ENCODE measurements at regions not wholly inside any gene's neighbourhood (a gene's known extent, or its start where the extent isn't known, plus 50 kb on each side); places are given as distances from the start of the nearest gene placed in this dataset.

- TF ChIP-seq TAF1 (IDR thresholded peaks at IDR 0.05; ENCODE audit: low read depth) = no peak
- no peak for TF ChIP-seq MXI1 (conservative IDR thresholded peaks at IDR 0.05; ENCODE audit: poor library complexity, severe bottlenecking)
- TF ChIP-seq SMC3 (conservative IDR thresholded peaks at IDR 0.05; ENCODE audit: poor library complexity) = no peak
- no peak for TF ChIP-seq EZH2 (IDR thresholded peaks at IDR 0.05; ENCODE audit: borderline replicate concordance, insufficient read depth, low read length, poor library complexity, severe bottlenecking)
- no peak for TF ChIP-seq EP300 (conservative IDR thresholded peaks at IDR 0.05; ENCODE audit: poor library complexity, severe bottlenecking)
- no peak for TF ChIP-seq RAD21 (conservative IDR thresholded peaks at IDR 0.05)
- no peak for TF ChIP-seq POLR2AphosphoS5 (IDR thresholded peaks at IDR 0.05)
- TF ChIP-seq CTCF (IDR thresholded peaks at IDR 0.05; ENCODE audit: poor library complexity, severe bottlenecking) = no peak
- TF ChIP-seq REST (IDR thresholded peaks at IDR 0.05; ENCODE audit: borderline replicate concordance) = no peak
Observed at GRCh38 chr16:62933929-62934328, 897.7 kb upstream of the CDH8 start.

GRCh38 chr16:62929593-62929992 is 893.4 kb upstream of the CDH8 start:
- Histone ChIP-seq H3F3A (ENCODE audit: insufficient read depth, low read length, poor library complexity, severe bottlenecking) (no peaks in the 10 kb centered on the region), H4K20me1 (ENCODE audit: insufficient read depth) (no peaks in the 10 kb centered on the region), H2AFZ (ENCODE audit: low read depth, low read length) (no peak overlapping the region), H3K9ac (ENCODE audit: low read length) (no peak overlapping the region), H3K9me2 (ENCODE audit: insufficient read depth, low read length) (no peaks in the 10 kb centered on the region), H3K27me3 (ENCODE audit: insufficient read depth, low read depth, low read length) (no peaks in the 10 kb centered on the region), H3K4me3 (ENCODE audit: low read length) (peak overlapping the region; percentile 19), H3K79me2 (replicated peaks; ENCODE audit: insufficient read depth, low read length) (no peaks in the 10 kb centered on the region), H3K27ac (ENCODE audit: low read length) (peak overlapping the region; percentile 62), H3K4me2 (ENCODE audit: low read length) (peak overlapping the region; percentile 10), H3K9me3 (ENCODE audit: low read length) (no peaks in the 10 kb centered on the region), H3K36me3 (ENCODE audit: insufficient read depth, low read length) (no peaks in the 10 kb centered on the region)
- peak; percentile 66 for TF ChIP-seq REST (IDR thresholded peaks at IDR 0.05; ENCODE audit: borderline replicate concordance)
- no peak for TF ChIP-seq CTCF (IDR thresholded peaks at IDR 0.05; ENCODE audit: poor library complexity, severe bottlenecking)
- no peak for TF ChIP-seq EZH2 (IDR thresholded peaks at IDR 0.05; ENCODE audit: borderline replicate concordance, insufficient read depth, low read length, poor library complexity, severe bottlenecking)
- TF ChIP-seq RAD21 (conservative IDR thresholded peaks at IDR 0.05) = no peak
- TF ChIP-seq EP300 (conservative IDR thresholded peaks at IDR 0.05; ENCODE audit: poor library complexity, severe bottlenecking) = peak; percentile 99
- no peak for TF ChIP-seq TAF1 (IDR thresholded peaks at IDR 0.05; ENCODE audit: low read depth)
- peak; percentile 92 for TF ChIP-seq POLR2AphosphoS5 (IDR thresholded peaks at IDR 0.05)
- TF ChIP-seq SMC3 (conservative IDR thresholded peaks at IDR 0.05; ENCODE audit: poor library complexity) = no peak
- peak; percentile 54 for TF ChIP-seq MXI1 (conservative IDR thresholded peaks at IDR 0.05; ENCODE audit: poor library complexity, severe bottlenecking)

More at GRCh38 chr16:62933929-62934328, 897.7 kb upstream of the CDH8 start:
- Histone ChIP-seq H3K27ac (ENCODE audit: low read length) (no peak overlapping the region), H3F3A (ENCODE audit: insufficient read depth, low read length, poor library complexity, severe bottlenecking) (no peaks in the 10 kb centered on the region), H3K4me3 (ENCODE audit: low read length) (no peak overlapping the region), H3K9ac (ENCODE audit: low read length) (no peak overlapping the region), H3K79me2 (replicated peaks; ENCODE audit: insufficient read depth, low read length) (no peaks in the 10 kb centered on the region), H4K20me1 (ENCODE audit: insufficient read depth) (no peaks in the 10 kb centered on the region), H3K4me2 (ENCODE audit: low read length) (no peak overlapping the region), H3K36me3 (ENCODE audit: insufficient read depth, low read length) (no peaks in the 10 kb centered on the region), H3K27me3 (ENCODE audit: insufficient read depth, low read depth, low read length) (no peaks in the 10 kb centered on the region), H2AFZ (ENCODE audit: low read depth, low read length) (no peak overlapping the region), H3K9me2 (ENCODE audit: insufficient read depth, low read length) (no peaks in the 10 kb centered on the region), H3K9me3 (ENCODE audit: low read length) (no peaks in the 10 kb centered on the region)
